Smooth muscle cell (in vitro differentiated cells): ENCODE measurements at regions not wholly inside any gene's neighbourhood (a gene's known extent, or its start where the extent isn't known, plus 50 kb on each side); places are given as distances from the start of the nearest gene placed in this dataset.

Experiments used
- DNase-seq: peaks from one replicate; lab custom pipeline; 2025; ENCODE audit not compliant: unreplicated experiment; lab: John Stamatoyannopoulos, UW
- H2AFZ ChIP-seq: fragments of 200-600 bp; sonication (generic); 2 replicates; pipeline ENCODE4 v1.6.0; 2016; ENCODE audit warnings: antibody characterized with exemption, low read depth, mild to moderate bottlenecking
- H3F3A ChIP-seq: fragments of 200-600 bp; sonication (generic); 2 replicates; pipeline ENCODE4 v1.6.0; 2017; ENCODE audit warnings: antibody characterized with exemption, low read depth
- H3K27ac ChIP-seq: fragments of 200-600 bp; sonication (generic); 2 replicates; pipeline ENCODE4 v1.5.1; 2016; ENCODE audit warnings: low read depth, mild to moderate bottlenecking
- H3K27me3 ChIP-seq: fragments of 200-600 bp; sonication (generic); 2 replicates; pipeline ENCODE4 v1.6.1; 2016; ENCODE audit warnings: low read depth, mild to moderate bottlenecking
- H3K36me3 ChIP-seq: fragments of 200-600 bp; sonication (generic); 2 replicates; pipeline ENCODE4 v1.5.1; 2016; ENCODE audit warnings: low read depth
- H3K4me1 ChIP-seq: fragments of 200-600 bp; sonication (generic); 2 replicates; pipeline ENCODE4 v1.5.1; 2016; ENCODE audit warnings: low read depth
- H3K4me2 ChIP-seq: fragments of 200-600 bp; sonication (generic); 2 replicates; pipeline ENCODE4 v1.6.0; 2016; ENCODE audit warnings: mild to moderate bottlenecking
- H3K4me3 ChIP-seq: fragments of 200-600 bp; sonication (generic); 2 replicates; pipeline ENCODE4 v1.5.1; 2016; ENCODE audit warnings: mild to moderate bottlenecking
- H3K79me2 ChIP-seq: fragments of 200-600 bp; sonication (generic); 2 replicates; pipeline ENCODE4 v1.6.0; 2016; ENCODE audit warnings: low read depth, mild to moderate bottlenecking
- H3K9ac ChIP-seq: fragments of 200-600 bp; sonication (generic); 2 replicates; pipeline ENCODE4 v1.6.0; 2016; ENCODE audit warnings: low read depth
- H3K9me3 ChIP-seq: fragments of 200-600 bp; sonication (generic); replicated peaks from 2 replicates; pipeline ENCODE4 v1.5.1; 2016; ENCODE audit warnings: low read depth
- H4K20me1 ChIP-seq: fragments of 200-600 bp; sonication (generic); 2 replicates; pipeline ENCODE4 v1.6.0; 2016; ENCODE audit warnings: low read depth
- WGBS: methylation state at CpG from one replicate; pipeline ENCODE4 v1.1.7; 2016; ENCODE audit warnings: low lambda C conversion rate; 5-methylcytosine and 5-hydroxymethylcytosine counted together
- TF ChIP-seq, protein P1 (sequence below): fragments of 200-600 bp; sonication (generic); IDR thresholded peaks from 2 replicates; pipeline ENCODE4 v1.5.1; 2017; ENCODE audit warnings: borderline replicate concordance, mild to moderate bottlenecking, antibody characterized with exemption; ENCODE audit not compliant: insufficient read depth, poor library complexity, severe bottlenecking

GRCh38 chr11:100501450-100501849 is 185.6 kb upstream of the ARHGAP42 start:
- TF ChIP-seq, protein P1, sequence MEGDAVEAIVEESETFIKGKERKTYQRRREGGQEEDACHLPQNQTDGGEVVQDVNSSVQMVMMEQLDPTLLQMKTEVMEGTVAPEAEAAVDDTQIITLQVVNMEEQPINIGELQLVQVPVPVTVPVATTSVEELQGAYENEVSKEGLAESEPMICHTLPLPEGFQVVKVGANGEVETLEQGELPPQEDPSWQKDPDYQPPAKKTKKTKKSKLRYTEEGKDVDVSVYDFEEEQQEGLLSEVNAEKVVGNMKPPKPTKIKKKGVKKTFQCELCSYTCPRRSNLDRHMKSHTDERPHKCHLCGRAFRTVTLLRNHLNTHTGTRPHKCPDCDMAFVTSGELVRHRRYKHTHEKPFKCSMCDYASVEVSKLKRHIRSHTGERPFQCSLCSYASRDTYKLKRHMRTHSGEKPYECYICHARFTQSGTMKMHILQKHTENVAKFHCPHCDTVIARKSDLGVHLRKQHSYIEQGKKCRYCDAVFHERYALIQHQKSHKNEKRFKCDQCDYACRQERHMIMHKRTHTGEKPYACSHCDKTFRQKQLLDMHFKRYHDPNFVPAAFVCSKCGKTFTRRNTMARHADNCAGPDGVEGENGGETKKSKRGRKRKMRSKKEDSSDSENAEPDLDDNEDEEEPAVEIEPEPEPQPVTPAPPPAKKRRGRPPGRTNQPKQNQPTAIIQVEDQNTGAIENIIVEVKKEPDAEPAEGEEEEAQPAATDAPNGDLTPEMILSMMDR: no peak
- Histone ChIP-seq H3K36me3 (no peaks in the 10 kb centered on the region), H3K9me3 (no peaks in the 10 kb centered on the region), H3K4me1 (no peaks in the 10 kb centered on the region), H3K27ac (no peak overlapping the region), H3K79me2 (no peaks in the 10 kb centered on the region), H2AFZ (no peak overlapping the region), H4K20me1 (no peaks in the 10 kb centered on the region), H3K9ac (no peak overlapping the region), H3F3A (no peaks in the 10 kb centered on the region), H3K27me3 (no peaks in the 10 kb centered on the region), H3K4me3 (no peak overlapping the region), H3K4me2 (no peak overlapping the region)
- DNase-seq: no peak
- WGBS: 96% methylated on average over 2 of the region's 2 CpGs

- DNase-seq: no peak
- WGBS: 74% methylated on average over 2 of the region's 2 CpGs
- TF ChIP-seq, protein P1: no peak
- H3K27ac ChIP-seq: no peak overlapping the region
- H3K4me3 ChIP-seq: no peak overlapping the region
- no peak overlapping the region for H2AFZ ChIP-seq
- H3K79me2 ChIP-seq: no peaks in the 10 kb centered on the region
- H3K4me1 ChIP-seq: no peaks in the 10 kb centered on the region
- no peak overlapping the region for H3K9ac ChIP-seq
- no peaks in the 10 kb centered on the region for H3K27me3 ChIP-seq
- H3K36me3 ChIP-seq: no peaks in the 10 kb centered on the region
- H3K4me2 ChIP-seq: no peak overlapping the region
- no peaks in the 10 kb centered on the region for H4K20me1 ChIP-seq
- H3K9me3 ChIP-seq: no peaks in the 10 kb centered on the region
- no peaks in the 10 kb centered on the region for H3F3A ChIP-seq
These were observed 174.6 kb upstream of the ARHGAP42 start for GRCh38 chr11:100512475-100512874.

DNA sequence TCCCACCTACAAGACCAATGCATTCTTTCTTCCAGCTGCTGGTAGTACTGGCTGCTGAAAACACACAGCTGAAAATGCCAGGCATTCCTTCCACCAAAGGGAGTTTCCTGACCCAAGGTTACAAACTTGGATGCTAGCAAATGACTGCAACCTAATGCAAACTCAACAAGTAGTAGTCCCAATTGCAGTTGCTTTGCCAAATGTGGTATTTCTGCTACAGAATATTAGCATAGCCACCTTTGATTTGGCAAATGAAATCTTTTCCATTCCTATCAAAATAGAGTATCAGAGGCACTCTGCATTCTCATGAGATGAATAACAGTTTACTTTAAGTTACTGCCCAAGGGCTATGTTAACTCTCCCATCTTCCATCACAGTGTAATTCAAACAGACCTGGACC is 172.0 kb upstream of the ARHGAP42 start:
- Histone ChIP-seq H3K27ac (no peak overlapping the region), H3K9ac (no peak overlapping the region), H3K4me1 (no peaks in the 10 kb centered on the region), H3K79me2 (no peaks in the 10 kb centered on the region), H3K4me2 (no peak overlapping the region), H3K36me3 (no peaks in the 10 kb centered on the region), H3K9me3 (no peaks in the 10 kb centered on the region), H4K20me1 (no peaks in the 10 kb centered on the region), H3K27me3 (no peaks in the 10 kb centered on the region), H2AFZ (no peak overlapping the region), H3K4me3 (no peak overlapping the region), H3F3A (no peaks in the 10 kb centered on the region)
- TF ChIP-seq, protein P1: no peak
- no peak for DNase-seq

GRCh38 chr11:100525197-100525596 is 161.9 kb upstream of the ARHGAP42 start:
- Histone ChIP-seq H3K79me2 (no peaks in the 10 kb centered on the region), H3K36me3 (no peaks in the 10 kb centered on the region), H3K4me1 (no peaks in the 10 kb centered on the region), H4K20me1 (no peaks in the 10 kb centered on the region), H2AFZ (no peak overlapping the region), H3K9ac (no peak overlapping the region), H3K27ac (no peak overlapping the region), H3K9me3 (peaks cover 14% of the 10 kb centered on the region), H3K4me3 (no peak overlapping the region), H3K4me2 (no peak overlapping the region), H3F3A (no peaks in the 10 kb centered on the region), H3K27me3 (no peaks in the 10 kb centered on the region)
- 92% methylated on average over 4 of the region's 4 CpGs for WGBS
- DNase-seq: no peak
- TF ChIP-seq, protein P1: no peak
